GM12872 (cell line): ENCODE measurements at regions not wholly inside any gene's neighbourhood (a gene's known extent, or its start where the extent isn't known, plus 50 kb on each side); places are given as distances from the start of the nearest gene placed in this dataset.

Experiments
- TF ChIP-seq, protein P1 (sequence below): IDR thresholded peaks from 3 replicates; pipeline ENCODE4 v1.5.1; 2011; ENCODE audit warnings: low read depth, mild to moderate bottlenecking, low read length, moderate library complexity; ENCODE audit not compliant: insufficient read depth

- TF ChIP-seq, protein P1, sequence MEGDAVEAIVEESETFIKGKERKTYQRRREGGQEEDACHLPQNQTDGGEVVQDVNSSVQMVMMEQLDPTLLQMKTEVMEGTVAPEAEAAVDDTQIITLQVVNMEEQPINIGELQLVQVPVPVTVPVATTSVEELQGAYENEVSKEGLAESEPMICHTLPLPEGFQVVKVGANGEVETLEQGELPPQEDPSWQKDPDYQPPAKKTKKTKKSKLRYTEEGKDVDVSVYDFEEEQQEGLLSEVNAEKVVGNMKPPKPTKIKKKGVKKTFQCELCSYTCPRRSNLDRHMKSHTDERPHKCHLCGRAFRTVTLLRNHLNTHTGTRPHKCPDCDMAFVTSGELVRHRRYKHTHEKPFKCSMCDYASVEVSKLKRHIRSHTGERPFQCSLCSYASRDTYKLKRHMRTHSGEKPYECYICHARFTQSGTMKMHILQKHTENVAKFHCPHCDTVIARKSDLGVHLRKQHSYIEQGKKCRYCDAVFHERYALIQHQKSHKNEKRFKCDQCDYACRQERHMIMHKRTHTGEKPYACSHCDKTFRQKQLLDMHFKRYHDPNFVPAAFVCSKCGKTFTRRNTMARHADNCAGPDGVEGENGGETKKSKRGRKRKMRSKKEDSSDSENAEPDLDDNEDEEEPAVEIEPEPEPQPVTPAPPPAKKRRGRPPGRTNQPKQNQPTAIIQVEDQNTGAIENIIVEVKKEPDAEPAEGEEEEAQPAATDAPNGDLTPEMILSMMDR, result no peak
These were observed 241.4 kb downstream of the PMP22 start for GRCh38 chr17:15023589-15024336.

- TF ChIP-seq, protein P1, result no peak
These were observed 246.0 kb downstream of the PMP22 start for GRCh38 chr17:15019158-15019557.

DNA sequence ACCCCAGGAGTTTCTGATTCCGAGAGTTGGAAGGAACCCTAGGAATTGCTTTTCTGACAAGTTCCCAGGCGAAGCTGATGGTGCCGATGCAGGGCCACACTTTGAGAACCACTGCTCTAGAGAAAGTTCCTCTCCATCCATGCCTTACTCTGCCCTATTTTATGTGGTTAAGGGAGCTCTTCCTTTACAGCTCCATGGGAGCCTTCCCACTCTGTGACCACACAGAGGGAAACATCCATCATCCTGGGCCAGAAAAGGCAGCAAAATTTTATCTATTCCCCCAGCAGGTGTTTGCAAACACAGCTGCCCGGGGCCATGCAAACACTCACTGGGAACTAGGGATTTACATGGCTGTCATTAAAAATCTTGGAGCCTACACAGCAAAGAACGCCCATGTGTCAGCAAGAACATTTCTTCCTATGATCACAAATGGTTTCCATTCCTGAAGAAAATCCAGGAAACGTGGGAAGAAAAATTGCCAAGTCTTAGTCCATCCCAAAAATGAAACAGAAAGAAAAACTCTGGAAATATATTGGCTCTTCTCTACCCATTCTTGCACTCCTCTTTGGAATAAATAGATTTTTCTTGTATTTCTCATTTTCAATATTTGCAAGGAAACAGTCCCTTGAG, 252.7 kb downstream of the PMP22 start:
- TF ChIP-seq, protein P1, result no peak

DNA sequence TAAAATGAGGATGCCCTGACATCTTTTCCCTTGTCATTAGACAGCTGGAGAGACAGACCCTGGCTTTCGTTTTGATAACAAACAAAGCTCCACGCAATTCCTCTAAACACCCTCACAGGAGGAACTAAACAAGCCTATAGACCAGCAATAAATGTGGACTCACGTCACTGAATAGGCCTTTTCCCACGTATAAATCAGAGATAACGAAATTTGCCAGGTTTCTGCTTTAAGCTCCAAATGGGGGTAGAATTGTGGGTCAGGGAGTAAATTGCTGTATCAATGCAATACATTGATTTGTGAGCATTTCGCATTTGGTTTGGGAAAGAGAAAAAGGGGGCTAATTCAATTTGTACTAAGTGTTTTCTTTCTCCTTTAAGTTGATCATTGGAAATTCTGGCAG, 256.0 kb downstream of the PMP22 start:
- TF ChIP-seq, protein P1, result no peak

GRCh38 chr17:15007147-15007553, 258.0 kb downstream of the PMP22 start:
- TF ChIP-seq, protein P1, result no peak

- TF ChIP-seq, protein P1, result no peak
These were observed 258.6 kb downstream of the PMP22 start for GRCh38 chr17:15006421-15007128.

DNA sequence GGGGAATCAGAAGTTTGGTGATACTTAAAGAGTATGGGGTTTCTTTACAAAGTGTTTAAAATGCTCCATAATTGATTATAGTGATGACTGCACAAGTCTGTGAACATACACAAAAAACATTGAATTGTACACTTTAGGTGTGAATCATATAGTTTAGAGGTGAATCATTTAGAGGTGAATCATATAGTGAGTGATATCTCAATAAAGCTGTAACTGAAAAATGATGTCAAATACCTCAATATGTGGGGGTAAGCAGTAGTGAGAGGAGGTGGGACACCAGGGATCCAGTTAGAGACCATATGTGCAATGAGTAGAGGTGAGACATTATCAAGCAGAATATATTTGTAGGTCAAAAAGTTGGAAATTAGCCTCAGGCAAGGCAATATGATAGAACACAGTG, 264.5 kb downstream of the PMP22 start:
- TF ChIP-seq, protein P1, result no peak
